ENCODE measurements at regions not wholly inside any gene's neighbourhood (a gene's known extent, or its start where the extent isn't known, plus 50 kb on each side); places are given as distances from the start of the nearest gene placed in this dataset.

DNA sequence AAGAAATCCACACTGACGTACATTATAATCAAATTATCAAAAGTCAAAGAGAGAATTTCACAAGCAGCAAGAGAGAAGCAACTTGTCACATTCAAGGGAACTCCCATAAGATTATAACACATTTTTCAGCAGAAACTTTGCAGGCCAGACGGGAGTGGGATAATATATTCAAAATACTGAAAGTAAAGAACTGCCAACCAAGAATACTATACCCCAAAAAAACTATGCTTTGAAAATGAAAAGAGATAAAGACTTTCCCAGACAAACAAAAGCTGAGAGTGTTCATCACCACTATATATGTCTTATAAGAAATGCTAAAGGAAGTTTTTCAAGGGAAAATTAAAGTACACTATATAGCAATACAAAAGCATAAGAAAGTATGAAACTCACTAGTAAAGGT, 91.5 kb upstream of the PPP2R3A start:
- no peak for TF ChIP-seq TAF1 (IDR thresholded peaks at IDR 0.05; ENCODE audit: low read depth)
- TF ChIP-seq, protein P1, sequence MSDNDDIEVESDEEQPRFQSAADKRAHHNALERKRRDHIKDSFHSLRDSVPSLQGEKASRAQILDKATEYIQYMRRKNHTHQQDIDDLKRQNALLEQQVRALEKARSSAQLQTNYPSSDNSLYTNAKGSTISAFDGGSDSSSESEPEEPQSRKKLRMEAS (IDR thresholded peaks at IDR 0.05), result no peak
- TF ChIP-seq TEAD4 (IDR thresholded peaks at IDR 0.05), result no peak
- TF ChIP-seq FOXM1 (IDR thresholded peaks at IDR 0.05; ENCODE audit: borderline replicate concordance, low read depth), result no peak
- no peak for TF ChIP-seq CREB1 (IDR thresholded peaks at IDR 0.05; ENCODE audit: low read depth)
- TF ChIP-seq, protein P2, sequence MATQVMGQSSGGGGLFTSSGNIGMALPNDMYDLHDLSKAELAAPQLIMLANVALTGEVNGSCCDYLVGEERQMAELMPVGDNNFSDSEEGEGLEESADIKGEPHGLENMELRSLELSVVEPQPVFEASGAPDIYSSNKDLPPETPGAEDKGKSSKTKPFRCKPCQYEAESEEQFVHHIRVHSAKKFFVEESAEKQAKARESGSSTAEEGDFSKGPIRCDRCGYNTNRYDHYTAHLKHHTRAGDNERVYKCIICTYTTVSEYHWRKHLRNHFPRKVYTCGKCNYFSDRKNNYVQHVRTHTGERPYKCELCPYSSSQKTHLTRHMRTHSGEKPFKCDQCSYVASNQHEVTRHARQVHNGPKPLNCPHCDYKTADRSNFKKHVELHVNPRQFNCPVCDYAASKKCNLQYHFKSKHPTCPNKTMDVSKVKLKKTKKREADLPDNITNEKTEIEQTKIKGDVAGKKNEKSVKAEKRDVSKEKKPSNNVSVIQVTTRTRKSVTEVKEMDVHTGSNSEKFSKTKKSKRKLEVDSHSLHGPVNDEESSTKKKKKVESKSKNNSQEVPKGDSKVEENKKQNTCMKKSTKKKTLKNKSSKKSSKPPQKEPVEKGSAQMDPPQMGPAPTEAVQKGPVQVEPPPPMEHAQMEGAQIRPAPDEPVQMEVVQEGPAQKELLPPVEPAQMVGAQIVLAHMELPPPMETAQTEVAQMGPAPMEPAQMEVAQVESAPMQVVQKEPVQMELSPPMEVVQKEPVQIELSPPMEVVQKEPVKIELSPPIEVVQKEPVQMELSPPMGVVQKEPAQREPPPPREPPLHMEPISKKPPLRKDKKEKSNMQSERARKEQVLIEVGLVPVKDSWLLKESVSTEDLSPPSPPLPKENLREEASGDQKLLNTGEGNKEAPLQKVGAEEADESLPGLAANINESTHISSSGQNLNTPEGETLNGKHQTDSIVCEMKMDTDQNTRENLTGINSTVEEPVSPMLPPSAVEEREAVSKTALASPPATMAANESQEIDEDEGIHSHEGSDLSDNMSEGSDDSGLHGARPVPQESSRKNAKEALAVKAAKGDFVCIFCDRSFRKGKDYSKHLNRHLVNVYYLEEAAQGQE (IDR thresholded peaks at IDR 0.05; ENCODE audit: low read depth), result no peak
- TF ChIP-seq NFIC (IDR thresholded peaks at IDR 0.05), result no peak
- no peak for TF ChIP-seq TCF12 (IDR thresholded peaks at IDR 0.05; ENCODE audit: low read depth)
- TF ChIP-seq CEBPB (IDR thresholded peaks at IDR 0.05), result no peak
- TF ChIP-seq ZBTB7A (IDR thresholded peaks at IDR 0.05; ENCODE audit: low read depth), result no peak

DNA sequence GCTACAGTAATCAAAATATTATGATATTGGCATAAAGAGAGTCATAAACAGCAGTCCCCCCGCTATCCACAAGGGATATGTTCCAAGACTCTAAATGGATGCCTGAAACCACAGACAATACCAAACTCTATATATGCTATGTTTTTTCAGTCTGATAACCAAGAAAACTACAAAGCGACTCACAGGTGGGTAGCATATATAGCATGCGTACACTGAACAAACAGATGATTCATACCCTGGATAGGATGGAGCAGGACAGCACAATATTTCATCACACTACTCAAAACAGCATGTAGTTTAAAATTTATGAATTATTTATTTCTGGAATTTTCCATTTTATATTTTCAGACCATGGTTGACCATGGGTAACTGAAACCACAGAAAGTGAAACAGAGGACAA, 87.0 kb upstream of the PPP2R3A start:
- TF ChIP-seq RAD21 (IDR thresholded peaks at IDR 0.05; ENCODE audit: low read depth), result no peak
- no peak for TF ChIP-seq FOXM1 (IDR thresholded peaks at IDR 0.05; ENCODE audit: borderline replicate concordance, low read depth)
- TF ChIP-seq TAF1 (IDR thresholded peaks at IDR 0.05; ENCODE audit: low read depth), result no peak
- TF ChIP-seq, protein P2 (IDR thresholded peaks at IDR 0.05; ENCODE audit: low read depth), result no peak
- TF ChIP-seq NFIC (IDR thresholded peaks at IDR 0.05), result no peak
- no peak for TF ChIP-seq ZBTB7A (IDR thresholded peaks at IDR 0.05; ENCODE audit: low read depth)
- TF ChIP-seq TCF12 (IDR thresholded peaks at IDR 0.05; ENCODE audit: low read depth), result no peak
- no peak for TF ChIP-seq CEBPB (IDR thresholded peaks at IDR 0.05)
- TF ChIP-seq EGR1 (IDR thresholded peaks at IDR 0.05), result no peak
- TF ChIP-seq EP300 (IDR thresholded peaks at IDR 0.05; ENCODE audit: borderline replicate concordance), result no peak
- TF ChIP-seq YY1 (IDR thresholded peaks at IDR 0.05; ENCODE audit: low read depth), result no peak
- no peak for TF ChIP-seq TEAD4 (IDR thresholded peaks at IDR 0.05)
- TF ChIP-seq, protein P1 (IDR thresholded peaks at IDR 0.05), result no peak
- TF ChIP-seq CREB1 (IDR thresholded peaks at IDR 0.05; ENCODE audit: low read depth), result no peak

DNA sequence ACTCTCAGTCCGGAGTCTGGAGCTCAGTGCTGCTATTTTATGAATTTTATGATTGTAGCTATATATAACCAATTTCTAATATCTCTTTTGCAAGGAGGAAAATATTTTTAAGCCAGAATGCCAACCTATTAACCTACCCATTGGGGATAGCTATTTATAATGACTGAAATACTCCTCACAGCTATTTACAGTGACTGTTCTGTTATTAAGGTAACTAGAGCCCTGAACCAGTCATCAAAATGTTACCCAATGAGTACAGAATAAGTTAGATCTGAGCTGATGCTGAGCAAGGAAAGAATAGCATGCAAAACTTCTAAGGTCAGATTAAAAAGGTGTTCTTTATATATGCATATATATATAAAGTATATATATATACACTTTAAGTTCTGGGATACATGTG, 79.6 kb upstream of the PPP2R3A start:
- TF ChIP-seq, protein P2 (IDR thresholded peaks at IDR 0.05; ENCODE audit: low read depth), result no peak
- no peak for TF ChIP-seq EP300 (IDR thresholded peaks at IDR 0.05; ENCODE audit: borderline replicate concordance)
- TF ChIP-seq, protein P3, sequence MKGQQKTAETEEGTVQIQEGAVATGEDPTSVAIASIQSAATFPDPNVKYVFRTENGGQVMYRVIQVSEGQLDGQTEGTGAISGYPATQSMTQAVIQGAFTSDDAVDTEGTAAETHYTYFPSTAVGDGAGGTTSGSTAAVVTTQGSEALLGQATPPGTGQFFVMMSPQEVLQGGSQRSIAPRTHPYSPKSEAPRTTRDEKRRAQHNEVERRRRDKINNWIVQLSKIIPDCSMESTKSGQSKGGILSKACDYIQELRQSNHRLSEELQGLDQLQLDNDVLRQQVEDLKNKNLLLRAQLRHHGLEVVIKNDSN (IDR thresholded peaks at IDR 0.05), result no peak
- TF ChIP-seq YY1 (IDR thresholded peaks at IDR 0.05; ENCODE audit: low read depth), result no peak
- TF ChIP-seq, protein P1 (IDR thresholded peaks at IDR 0.05), result no peak
- no peak for TF ChIP-seq NFIC (IDR thresholded peaks at IDR 0.05)
- TF ChIP-seq EGR1 (IDR thresholded peaks at IDR 0.05), result no peak
- TF ChIP-seq TEAD4 (IDR thresholded peaks at IDR 0.05), result no peak
- TF ChIP-seq TCF12 (IDR thresholded peaks at IDR 0.05; ENCODE audit: low read depth), result no peak

DNA sequence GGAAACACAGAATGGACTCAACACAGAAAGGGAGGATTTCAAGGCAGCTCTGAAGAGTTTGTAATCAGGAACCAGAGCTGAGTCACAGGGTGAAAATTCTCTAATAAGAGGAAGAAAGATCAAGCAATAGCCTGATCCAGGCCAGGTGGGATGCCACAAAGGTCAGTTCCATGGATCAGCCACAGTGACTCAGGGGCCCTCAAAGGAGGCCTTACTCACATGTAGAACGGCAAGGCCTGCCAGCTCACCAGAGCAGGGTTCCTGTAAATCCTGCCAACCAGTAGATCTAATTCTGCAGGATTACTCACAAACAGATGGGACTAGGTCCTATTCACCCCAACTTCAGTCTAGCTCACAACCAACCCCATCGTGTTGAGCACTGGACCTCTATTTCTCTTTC, 78.3 kb upstream of the PPP2R3A start:
- TF ChIP-seq EP300 (IDR thresholded peaks at IDR 0.05; ENCODE audit: borderline replicate concordance), result no peak
- TF ChIP-seq, protein P2 (IDR thresholded peaks at IDR 0.05; ENCODE audit: low read depth), result no peak
- TF ChIP-seq RAD21 (IDR thresholded peaks at IDR 0.05; ENCODE audit: low read depth), result no peak
- no peak for TF ChIP-seq CEBPB (IDR thresholded peaks at IDR 0.05)
- no peak for TF ChIP-seq TAF1 (IDR thresholded peaks at IDR 0.05; ENCODE audit: low read depth)
- TF ChIP-seq TCF12 (IDR thresholded peaks at IDR 0.05; ENCODE audit: low read depth), result no peak

Measured in Ishikawa (cell line).